ENCODE measurements at regions not wholly inside any gene's neighbourhood (a gene's known extent, or its start where the extent isn't known, plus 50 kb on each side); places are given as distances from the start of the nearest gene placed in this dataset.
"Not testable (repeated sequence)": the region's sequence is repeated elsewhere in the genome, so short reads cannot be mapped to it uniquely, and the experiment has no call there.

- DNase-seq (no peak), ATAC-seq (no peak)
- Histone ChIP-seq H3K4me1 (no peaks in the 10 kb centered on the region), H3K36me3 (no peaks in the 10 kb centered on the region), H3K27ac (no peak overlapping the region), H3K9me3 (no peaks in the 10 kb centered on the region), H3K4me3 (no peak overlapping the region), H3K27me3 (no peaks in the 10 kb centered on the region)
- intact Hi-C loops (cut with DNase I; ENCODE audit: low total_unique reads) (no loop called here), in situ Hi-C loops (cut with MboI; ENCODE audit: low sequenced_read_pairs in 4 of 4) (no loop called here)
- TF ChIP-seq CTCF (IDR thresholded peaks at IDR 0.05 in 4 of 5, conservative IDR thresholded peaks at IDR 0.05 in 1 of 5) (no peak), POLR2A (IDR thresholded peaks at IDR 0.05) (no peak)
Observed at GRCh38 chr1:94666797-94667196, 125.2 kb upstream of the F3 start.

GRCh38 chr1:94661431-94661932, 119.9 kb upstream of the F3 start:
- Histone ChIP-seq H3K27ac (no peak overlapping the region), H3K4me1 (no peaks in the 10 kb centered on the region), H3K36me3 (no peaks in the 10 kb centered on the region), H3K9me3 (no peaks in the 10 kb centered on the region), H3K4me3 (no peak overlapping the region), H3K27me3 (no peaks in the 10 kb centered on the region)
- intact Hi-C loops (cut with DNase I; ENCODE audit: low total_unique reads) (no loop called here), in situ Hi-C loops (cut with MboI; ENCODE audit: low sequenced_read_pairs in 4 of 4) (no loop called here)
- DNase-seq, result no peak
- ATAC-seq, result no peak
- TF ChIP-seq CTCF (IDR thresholded peaks at IDR 0.05 in 4 of 5, conservative IDR thresholded peaks at IDR 0.05 in 1 of 5) (no peak), POLR2A (IDR thresholded peaks at IDR 0.05) (no peak)

DNA sequence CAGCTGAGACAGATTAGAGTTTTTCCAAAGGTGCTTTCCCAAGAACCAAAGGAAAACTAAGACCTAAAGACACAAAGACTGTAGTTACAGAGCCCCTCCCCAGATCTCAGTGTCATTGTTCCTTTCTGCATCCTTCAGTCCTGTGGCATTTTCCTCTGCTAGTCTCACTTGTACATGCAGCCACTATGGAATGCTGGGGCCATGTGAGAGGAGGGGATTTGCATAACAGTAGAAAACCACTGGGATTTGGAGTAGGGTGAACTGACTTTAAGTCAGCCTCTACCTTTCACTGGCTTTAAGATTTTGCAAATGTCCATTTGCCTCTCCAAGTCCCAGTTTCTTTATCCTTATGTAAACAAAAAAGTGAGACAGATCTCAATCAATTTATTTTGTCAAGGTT, 119.4 kb upstream of the F3 start:
- H3K36me3 ChIP-seq, result no peaks in the 10 kb centered on the region
- intact Hi-C loops (cut with DNase I; ENCODE audit: low total_unique reads), result no loop called here
- ATAC-seq (no peak), DNase-seq (no peak)
- H3K27me3 ChIP-seq, result no peaks in the 10 kb centered on the region
- H3K4me1 ChIP-seq, result no peaks in the 10 kb centered on the region
- no peak overlapping the region for H3K27ac ChIP-seq
- no peak overlapping the region for H3K4me3 ChIP-seq
- no peak for TF ChIP-seq POLR2A (IDR thresholded peaks at IDR 0.05)
- TF ChIP-seq CTCF (IDR thresholded peaks at IDR 0.05 in 4 of 5, conservative IDR thresholded peaks at IDR 0.05 in 1 of 5), result no peak
- in situ Hi-C loops (cut with MboI; ENCODE audit: low sequenced_read_pairs in 4 of 4), result no loop called here
- no peaks in the 10 kb centered on the region for H3K9me3 ChIP-seq

DNA sequence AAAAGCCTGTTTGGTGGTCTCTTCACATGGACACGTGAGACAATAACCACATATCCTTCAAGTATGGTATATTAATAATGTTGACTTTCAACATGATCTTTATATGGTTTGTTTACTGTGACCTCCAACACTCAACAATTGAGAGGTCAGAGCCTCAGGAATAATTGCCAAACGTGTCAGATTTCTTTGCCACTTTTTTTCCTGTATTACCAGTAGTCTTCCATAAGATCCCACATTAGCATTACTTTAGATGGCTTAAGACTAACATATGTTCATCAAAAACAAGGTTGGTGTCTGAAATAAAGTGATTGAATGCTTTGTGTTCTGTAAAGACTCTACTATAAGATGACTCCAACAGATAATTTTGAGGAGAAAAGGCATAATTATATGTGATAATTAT, 118.7 kb upstream of the F3 start:
- no peak overlapping the region for H3K27ac ChIP-seq
- no peak for DNase-seq
- no peaks in the 10 kb centered on the region for H3K27me3 ChIP-seq
- H3K36me3 ChIP-seq, result no peaks in the 10 kb centered on the region
- in situ Hi-C loops (cut with MboI; ENCODE audit: low sequenced_read_pairs in 4 of 4), result no loop called here
- H3K4me3 ChIP-seq, result no peak overlapping the region
- intact Hi-C loops (cut with DNase I; ENCODE audit: low total_unique reads), result no loop called here
- no peak for ATAC-seq
- no peaks in the 10 kb centered on the region for H3K4me1 ChIP-seq
- no peaks in the 10 kb centered on the region for H3K9me3 ChIP-seq
- TF ChIP-seq CTCF (IDR thresholded peaks at IDR 0.05 in 4 of 5, conservative IDR thresholded peaks at IDR 0.05 in 1 of 5) (no peak), POLR2A (IDR thresholded peaks at IDR 0.05) (no peak)

DNA sequence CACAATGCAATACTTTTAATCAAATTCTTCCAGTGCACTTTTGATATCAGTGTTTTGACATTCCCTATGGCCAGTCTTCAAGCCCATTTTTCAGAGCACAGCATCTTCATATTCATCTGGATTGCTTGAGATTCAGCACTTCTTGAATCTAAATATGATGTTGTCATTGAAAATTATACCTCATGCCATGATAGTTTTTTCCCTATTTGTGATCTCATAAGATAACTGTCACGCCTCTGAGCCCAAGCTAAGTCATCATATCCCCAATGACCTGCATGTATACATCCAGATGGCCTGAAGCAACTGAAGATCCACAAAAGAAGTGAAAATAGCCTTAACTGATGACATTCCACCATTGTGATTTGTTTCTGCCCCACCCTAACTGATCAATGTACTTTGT, 117.6 kb upstream of the F3 start:
- in situ Hi-C loops (cut with MboI; ENCODE audit: low sequenced_read_pairs in 4 of 4), result not testable (repeated sequence)

More for the DNA sequence above, 117.6 kb upstream of the F3 start:
- H3K4me3 ChIP-seq; DNase-seq; H3K36me3 ChIP-seq; H3K27me3 ChIP-seq; H3K9me3 ChIP-seq; ATAC-seq; intact Hi-C loops (cut with DNase I; ENCODE audit: low total_unique reads); H3K27ac ChIP-seq; H3K4me1 ChIP-seq: not testable (repeated sequence)
